MM.1S (cell line): ENCODE measurements at regions not wholly inside any gene's neighbourhood (a gene's known extent, or its start where the extent isn't known, plus 50 kb on each side); places are given as distances from the start of the nearest gene placed in this dataset.

Experiments used
- DNase-seq: peaks from one replicate; pipeline ENCODE4 v3.0.0-alpha.2; 2015
- H2AFZ ChIP-seq: fragments of 300-600 bp; sonication (generic); 2 replicates; pipeline ENCODE4 v1.6.0; 2016; ENCODE audit warnings: antibody characterized with exemption, low read length
- H3F3A ChIP-seq: fragments of 300-600 bp; sonication (generic); 2 replicates; pipeline ENCODE4 v1.6.1; 2016; ENCODE audit warnings: mild to moderate bottlenecking, antibody characterized with exemption, low read length, moderate library complexity, mixed read lengths; ENCODE audit not compliant: insufficient read depth
- H3K27ac ChIP-seq: fragments of 300-600 bp; sonication (generic); 2 replicates; pipeline ENCODE4 v1.5.1; 2016; ENCODE audit warnings: mild to moderate bottlenecking, low read length
- H3K27me3 ChIP-seq: fragments of 300-600 bp; sonication (generic); replicated peaks from 2 replicates; pipeline ENCODE4 v1.6.0; 2016; ENCODE audit warnings: low read length; ENCODE audit not compliant: insufficient read depth
- H3K36me3 ChIP-seq: fragments of 300-600 bp; sonication (generic); replicated peaks from 2 replicates; pipeline ENCODE4 v1.6.1; 2016; ENCODE audit warnings: mild to moderate bottlenecking, low read length, mixed read lengths; ENCODE audit not compliant: insufficient read depth
- H3K4me1 ChIP-seq: fragments of 300-600 bp; sonication (generic); 2 replicates; pipeline ENCODE4 v1.6.1; 2016; ENCODE audit warnings: low read length, mixed read lengths
- H3K4me2 ChIP-seq: fragments of 300-600 bp; sonication (generic); 2 replicates; pipeline ENCODE4 v1.6.0; 2016; ENCODE audit warnings: low read depth, low read length
- H3K4me3 ChIP-seq: fragments of 300-600 bp; sonication (generic); 2 replicates; pipeline ENCODE4 v1.5.1; 2016; ENCODE audit warnings: low read length, mixed read lengths
- H3K79me2 ChIP-seq: fragments of 300-600 bp; sonication (generic); 2 replicates; pipeline ENCODE4 v1.6.1; 2016; ENCODE audit warnings: mixed run types, low read length, mixed read lengths
- H3K9ac ChIP-seq: fragments of 300-600 bp; sonication (generic); 2 replicates; pipeline ENCODE4 v1.6.1; 2016; ENCODE audit warnings: low read length, mixed read lengths
- H3K9me2 ChIP-seq: fragments of 300-600 bp; sonication (generic); replicated peaks from 2 replicates; pipeline ENCODE4 v1.6.1; 2016; ENCODE audit warnings: mild to moderate bottlenecking, low read length, mixed read lengths; ENCODE audit not compliant: insufficient read depth
- H3K9me3 ChIP-seq: fragments of 300-600 bp; sonication (generic); replicated peaks from 2 replicates; pipeline ENCODE4 v1.6.1; 2016; ENCODE audit warnings: mild to moderate bottlenecking, low read length, mixed read lengths; ENCODE audit not compliant: insufficient read depth
- H4K20me1 ChIP-seq: fragments of 300-600 bp; sonication (generic); 2 replicates; pipeline ENCODE4 v1.6.1; 2016; ENCODE audit warnings: mild to moderate bottlenecking, low read length, moderate library complexity, mixed read lengths; ENCODE audit not compliant: insufficient read depth
- EZH2 ChIP-seq: fragments of 300-600 bp; sonication (generic); optimal IDR thresholded peaks from 2 replicates; pipeline ENCODE3; 2017; ENCODE audit warnings: low read depth, mild to moderate bottlenecking, antibody characterized with exemption, low read length, mixed read lengths
- EZH2phosphoT487 ChIP-seq: fragments of 300-600 bp; sonication (generic); IDR thresholded peaks from 2 replicates; pipeline ENCODE4 v1.6.1; 2018; ENCODE audit warnings: antibody characterized with exemption, low read length
- TF ChIP-seq, protein P1 (sequence below): fragments of 300-600 bp; sonication (generic); IDR thresholded peaks from 2 replicates; pipeline ENCODE4 v1.5.1; 2016; ENCODE audit warnings: antibody characterized with exemption, low read length, mixed read lengths

GRCh38 chr4:130125467-130125866 lies 1029.5 kb downstream of the C4orf33 start:
- DNase-seq = no peak
- no peaks in the 10 kb centered on the region for H3K4me1 ChIP-seq
- H3K36me3 ChIP-seq = no peaks in the 10 kb centered on the region
- no peak overlapping the region for H3K4me2 ChIP-seq
- no peak overlapping the region for H3K4me3 ChIP-seq
- no peaks in the 10 kb centered on the region for H3K79me2 ChIP-seq
- no peak overlapping the region for H3K9ac ChIP-seq
- no peak overlapping the region for H2AFZ ChIP-seq
- TF ChIP-seq EZH2phosphoT487 (no peak), EZH2 (no peak)
- TF ChIP-seq, protein P1, sequence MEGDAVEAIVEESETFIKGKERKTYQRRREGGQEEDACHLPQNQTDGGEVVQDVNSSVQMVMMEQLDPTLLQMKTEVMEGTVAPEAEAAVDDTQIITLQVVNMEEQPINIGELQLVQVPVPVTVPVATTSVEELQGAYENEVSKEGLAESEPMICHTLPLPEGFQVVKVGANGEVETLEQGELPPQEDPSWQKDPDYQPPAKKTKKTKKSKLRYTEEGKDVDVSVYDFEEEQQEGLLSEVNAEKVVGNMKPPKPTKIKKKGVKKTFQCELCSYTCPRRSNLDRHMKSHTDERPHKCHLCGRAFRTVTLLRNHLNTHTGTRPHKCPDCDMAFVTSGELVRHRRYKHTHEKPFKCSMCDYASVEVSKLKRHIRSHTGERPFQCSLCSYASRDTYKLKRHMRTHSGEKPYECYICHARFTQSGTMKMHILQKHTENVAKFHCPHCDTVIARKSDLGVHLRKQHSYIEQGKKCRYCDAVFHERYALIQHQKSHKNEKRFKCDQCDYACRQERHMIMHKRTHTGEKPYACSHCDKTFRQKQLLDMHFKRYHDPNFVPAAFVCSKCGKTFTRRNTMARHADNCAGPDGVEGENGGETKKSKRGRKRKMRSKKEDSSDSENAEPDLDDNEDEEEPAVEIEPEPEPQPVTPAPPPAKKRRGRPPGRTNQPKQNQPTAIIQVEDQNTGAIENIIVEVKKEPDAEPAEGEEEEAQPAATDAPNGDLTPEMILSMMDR = no peak
- H3K27me3 ChIP-seq = no peaks in the 10 kb centered on the region
- H3K27ac ChIP-seq = no peak overlapping the region
- no peaks in the 10 kb centered on the region for H3K9me2 ChIP-seq
- H3F3A ChIP-seq = no peaks in the 10 kb centered on the region
- H3K9me3 ChIP-seq = no peaks in the 10 kb centered on the region
- no peaks in the 10 kb centered on the region for H4K20me1 ChIP-seq

GRCh38 chr4:130127297-130127696 lies 1031.3 kb downstream of the C4orf33 start:
- Histone ChIP-seq H3K9me2 (no peaks in the 10 kb centered on the region), H2AFZ (no peak overlapping the region), H4K20me1 (no peaks in the 10 kb centered on the region), H3K4me1 (no peaks in the 10 kb centered on the region), H3K9ac (no peak overlapping the region), H3K36me3 (no peaks in the 10 kb centered on the region), H3K4me2 (no peak overlapping the region), H3K27me3 (no peaks in the 10 kb centered on the region), H3K4me3 (no peak overlapping the region), H3K9me3 (no peaks in the 10 kb centered on the region), H3K79me2 (no peaks in the 10 kb centered on the region), H3K27ac (no peak overlapping the region), H3F3A (no peaks in the 10 kb centered on the region)
- no peak for DNase-seq
- TF ChIP-seq EZH2phosphoT487 = no peak
- TF ChIP-seq EZH2 = no peak
- TF ChIP-seq, protein P1 = no peak

DNA sequence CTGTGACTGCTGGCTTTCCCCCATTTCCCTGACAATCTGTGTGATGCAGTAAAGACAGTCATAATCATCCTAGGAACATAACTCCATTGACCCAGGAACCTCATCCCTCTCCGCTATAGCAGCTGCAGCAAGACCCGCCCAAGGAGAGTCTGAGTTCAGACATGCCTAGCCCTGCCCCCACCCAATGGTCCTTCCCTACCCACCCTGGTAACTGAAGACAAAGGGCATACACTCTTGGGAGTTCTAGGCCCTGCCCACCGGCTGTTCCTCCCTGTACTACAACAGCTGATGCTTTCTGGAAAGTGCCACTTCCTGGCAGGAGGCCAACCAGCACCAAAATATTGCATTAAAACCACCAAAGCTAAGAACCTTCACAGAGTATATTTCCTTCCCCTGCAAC lies 1035.6 kb downstream of the C4orf33 start:
- TF ChIP-seq, protein P1 = no peak
- no peak for TF ChIP-seq EZH2phosphoT487

More for the DNA sequence above, 1035.6 kb downstream of the C4orf33 start:
- Histone ChIP-seq H3K9me3 (no peaks in the 10 kb centered on the region), H3K36me3 (no peaks in the 10 kb centered on the region), H2AFZ (no peak overlapping the region), H3K9ac (no peak overlapping the region), H3K4me2 (no peak overlapping the region), H3K27me3 (no peaks in the 10 kb centered on the region), H4K20me1 (no peaks in the 10 kb centered on the region), H3K9me2 (no peaks in the 10 kb centered on the region), H3K27ac (no peak overlapping the region), H3K4me1 (no peaks in the 10 kb centered on the region), H3F3A (no peaks in the 10 kb centered on the region), H3K4me3 (no peak overlapping the region), H3K79me2 (no peaks in the 10 kb centered on the region)
- DNase-seq = no peak
